Fibroblast of villous mesenchyme (primary cell): ENCODE measurements at regions not wholly inside any gene's neighbourhood (a gene's known extent, or its start where the extent isn't known, plus 50 kb on each side); places are given as distances from the start of the nearest gene placed in this dataset.

Experiments used
- DNase-seq: peaks from one replicate; pipeline ENCODE4 v3.0.0-alpha.2; 2010; ENCODE audit warnings: low read depth
- H3K4me3 ChIP-seq: 2 replicates; pipeline ENCODE4 v1.5.1; 2011; ENCODE audit warnings: low read depth, mild to moderate bottlenecking, low read length
- TF ChIP-seq, protein P1 (sequence below): IDR thresholded peaks from 2 replicates; pipeline ENCODE4 v1.5.1; 2012; ENCODE audit warnings: low read depth, mild to moderate bottlenecking, low read length; ENCODE audit not compliant: insufficient read depth

DNA sequence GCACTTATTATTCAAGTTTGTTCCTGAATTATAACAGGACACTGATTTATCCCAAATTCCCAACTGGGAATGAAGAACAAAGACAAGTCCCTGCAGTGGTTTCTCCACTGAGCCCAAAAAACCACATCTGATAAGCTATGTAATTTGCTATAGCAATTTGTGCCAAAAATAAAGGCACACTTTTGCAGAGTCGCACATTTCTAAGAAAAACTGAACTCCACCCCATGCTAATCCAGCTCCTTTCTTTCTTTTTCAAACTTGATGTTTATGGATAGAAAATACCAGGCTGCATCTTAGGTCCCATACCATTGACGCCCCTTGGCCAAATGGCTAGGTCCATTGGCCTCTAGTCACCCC lies 170.2 kb upstream of the CITED2 start:
- TF ChIP-seq, protein P1, sequence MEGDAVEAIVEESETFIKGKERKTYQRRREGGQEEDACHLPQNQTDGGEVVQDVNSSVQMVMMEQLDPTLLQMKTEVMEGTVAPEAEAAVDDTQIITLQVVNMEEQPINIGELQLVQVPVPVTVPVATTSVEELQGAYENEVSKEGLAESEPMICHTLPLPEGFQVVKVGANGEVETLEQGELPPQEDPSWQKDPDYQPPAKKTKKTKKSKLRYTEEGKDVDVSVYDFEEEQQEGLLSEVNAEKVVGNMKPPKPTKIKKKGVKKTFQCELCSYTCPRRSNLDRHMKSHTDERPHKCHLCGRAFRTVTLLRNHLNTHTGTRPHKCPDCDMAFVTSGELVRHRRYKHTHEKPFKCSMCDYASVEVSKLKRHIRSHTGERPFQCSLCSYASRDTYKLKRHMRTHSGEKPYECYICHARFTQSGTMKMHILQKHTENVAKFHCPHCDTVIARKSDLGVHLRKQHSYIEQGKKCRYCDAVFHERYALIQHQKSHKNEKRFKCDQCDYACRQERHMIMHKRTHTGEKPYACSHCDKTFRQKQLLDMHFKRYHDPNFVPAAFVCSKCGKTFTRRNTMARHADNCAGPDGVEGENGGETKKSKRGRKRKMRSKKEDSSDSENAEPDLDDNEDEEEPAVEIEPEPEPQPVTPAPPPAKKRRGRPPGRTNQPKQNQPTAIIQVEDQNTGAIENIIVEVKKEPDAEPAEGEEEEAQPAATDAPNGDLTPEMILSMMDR, result no peak
- no peak for DNase-seq
- no peak overlapping the region for H3K4me3 ChIP-seq

DNA sequence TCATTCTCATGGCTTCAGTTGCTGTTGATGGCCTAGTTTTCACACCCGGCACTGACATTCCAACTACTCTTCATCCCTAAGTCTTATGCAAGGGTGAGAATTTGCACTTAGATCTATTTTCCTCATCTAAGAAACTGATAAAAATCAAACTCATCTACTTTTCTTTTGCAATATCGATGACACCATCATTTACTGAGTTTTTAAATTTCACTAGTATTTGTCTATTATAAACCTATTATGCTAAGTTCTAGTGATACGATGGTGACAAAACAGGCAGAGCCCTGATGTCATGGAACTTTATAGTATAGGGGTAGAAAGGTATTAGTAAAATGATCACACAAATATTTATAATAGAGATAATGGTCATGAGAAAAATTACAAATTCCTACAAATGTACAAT lies 167.9 kb upstream of the CITED2 start:
- H3K4me3 ChIP-seq, result no peak overlapping the region
- TF ChIP-seq, protein P1, result no peak
- no peak for DNase-seq

DNA sequence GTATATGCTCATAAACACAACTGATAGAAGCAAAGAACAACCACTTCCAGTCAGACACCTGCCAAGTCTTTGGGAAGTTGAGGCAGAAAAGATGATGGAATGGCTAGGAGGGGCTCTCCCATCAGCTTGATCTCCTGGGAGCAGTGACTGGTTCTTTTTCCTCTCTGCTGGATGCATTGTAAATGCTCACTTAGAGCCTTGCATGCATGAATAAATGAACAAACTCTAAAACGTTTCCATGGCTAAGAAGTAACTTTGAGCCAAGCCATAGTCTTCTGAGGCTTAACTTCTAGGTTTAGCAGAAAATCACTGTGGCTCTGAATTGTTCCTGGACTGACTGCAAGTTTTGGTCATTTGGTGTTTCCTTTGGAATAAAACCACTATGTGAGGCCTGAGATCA lies 166.4 kb upstream of the CITED2 start:
- TF ChIP-seq, protein P1, result no peak
- no peak for DNase-seq
- H3K4me3 ChIP-seq, result no peak overlapping the region

DNA sequence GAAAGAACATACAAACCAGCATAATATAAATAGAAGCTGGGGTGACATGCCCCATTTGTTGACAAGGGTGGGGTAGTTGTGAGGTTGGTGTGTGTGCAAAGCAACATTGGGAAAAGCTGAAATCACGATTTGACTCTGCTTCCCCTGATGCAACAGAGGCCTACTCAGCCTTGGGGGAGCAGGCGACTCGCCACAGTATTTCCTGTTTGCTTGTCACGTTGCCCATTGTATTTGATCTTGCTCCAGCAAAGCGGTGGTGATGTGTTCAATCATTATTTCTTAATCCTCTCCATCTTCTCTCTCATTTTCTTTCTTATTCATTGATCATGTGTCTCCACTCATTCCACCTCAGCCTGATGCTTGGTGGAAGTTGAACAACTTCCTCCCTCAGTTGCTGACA lies 165.8 kb upstream of the CITED2 start:
- DNase-seq, result peak; percentile 48
- H3K4me3 ChIP-seq, result no peak overlapping the region
- TF ChIP-seq, protein P1, result no peak

DNA sequence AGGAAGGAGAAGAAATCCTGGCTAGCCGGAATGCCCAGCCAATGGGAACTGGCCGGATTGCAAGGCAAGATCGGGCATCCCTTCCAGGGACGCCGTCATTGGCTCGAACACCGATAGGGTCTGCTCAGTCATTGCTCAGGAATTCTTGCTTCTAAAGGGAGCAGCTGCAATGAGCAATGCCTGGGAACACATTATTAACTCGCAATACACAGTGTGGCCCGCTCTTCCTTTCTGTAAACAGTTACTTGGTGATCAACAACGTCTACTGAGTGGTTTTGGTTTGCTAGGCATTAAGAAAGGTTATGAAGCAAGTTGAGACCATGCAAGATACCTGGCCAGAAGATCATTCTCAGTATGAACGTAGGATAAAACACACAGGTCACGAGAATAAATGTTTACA lies 165.4 kb upstream of the CITED2 start:
- peak; percentile 96 for DNase-seq
- no peak overlapping the region for H3K4me3 ChIP-seq
- TF ChIP-seq, protein P1, result no peak

DNA sequence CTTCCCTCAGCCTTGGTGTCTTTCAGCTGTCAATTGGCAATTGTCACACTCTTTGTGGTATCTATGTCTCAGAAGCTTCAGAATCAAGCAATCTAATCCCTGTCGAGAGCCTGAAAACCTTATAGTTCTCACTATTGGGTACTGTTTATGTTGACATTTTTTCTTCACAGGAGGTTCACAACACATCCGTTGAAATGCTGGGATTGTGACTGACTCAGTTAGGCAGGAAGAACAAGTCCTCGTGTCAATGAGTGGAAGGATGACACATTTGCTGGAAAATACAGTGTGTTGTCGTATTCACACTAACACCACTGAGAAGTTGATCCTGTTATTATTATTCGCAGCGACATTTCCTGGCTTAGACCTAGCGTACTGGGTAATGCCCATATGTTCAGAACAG lies 163.9 kb upstream of the CITED2 start:
- no peak overlapping the region for H3K4me3 ChIP-seq
- TF ChIP-seq, protein P1, result no peak
- DNase-seq, result peak; percentile 60

DNA sequence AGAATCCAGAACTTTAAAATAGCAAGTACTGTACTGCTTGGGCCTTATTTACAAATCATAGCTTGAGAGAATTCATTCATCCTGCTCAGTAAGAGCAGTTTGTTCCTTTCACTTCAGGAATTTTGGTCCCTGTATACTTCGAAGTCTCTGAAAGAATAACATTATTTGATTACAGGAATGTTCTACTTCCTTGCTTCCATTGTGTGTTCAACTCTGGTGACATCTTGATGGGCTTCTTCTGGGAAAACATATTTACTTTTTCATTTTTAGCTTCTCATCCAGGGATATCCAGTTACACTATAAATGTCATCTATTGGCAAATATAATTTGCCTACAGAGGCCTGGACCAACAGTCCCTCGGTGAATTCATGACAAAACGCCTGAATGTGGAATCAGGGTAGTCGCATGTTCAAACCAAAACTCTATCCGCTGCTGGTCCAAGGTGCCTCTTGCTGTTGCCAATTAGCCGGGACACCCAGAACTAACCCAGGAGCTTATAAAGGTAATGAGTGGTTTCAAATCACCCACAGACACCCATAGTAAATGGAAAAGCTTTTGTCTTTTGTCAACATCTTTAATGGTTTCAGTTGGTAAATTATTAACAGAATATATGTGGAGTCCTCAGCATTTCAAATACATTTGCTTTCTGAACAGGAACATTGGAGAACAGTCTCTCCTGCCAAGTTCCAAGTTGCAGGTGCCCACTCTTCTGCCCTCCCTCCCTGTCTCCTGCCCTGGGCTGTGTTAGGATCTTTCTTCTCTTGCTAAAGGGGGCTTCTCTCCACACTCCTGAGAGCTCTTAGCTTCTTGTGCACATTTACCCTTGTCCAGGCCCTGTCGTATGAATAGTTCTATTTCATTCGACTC lies 162.5 kb upstream of the CITED2 start:
- DNase-seq, result no peak
- H3K4me3 ChIP-seq, result no peak overlapping the region
- TF ChIP-seq, protein P1, result no peak
